SK-N-SH (cell line): ENCODE measurements at regions not wholly inside any gene's neighbourhood (a gene's known extent, or its start where the extent isn't known, plus 50 kb on each side); places are given as distances from the start of the nearest gene placed in this dataset.

Experiments
- EP300 ChIP-seq, 2 experiments: IDR thresholded peaks; 2 replicates each; pipeline versions ENCODE4 v1.4.0 to v1.6.1; 2012; ENCODE audit warnings: borderline replicate concordance in 1 of 2, low read depth in 1 of 2, low read length in 1 of 2
- TF ChIP-seq, protein P1 (sequence below): IDR thresholded peaks from 2 replicates; pipeline ENCODE4 v1.4.0; 2012; ENCODE audit warnings: low read depth, borderline replicate concordance
- TF ChIP-seq, protein P2 (sequence below): fragments of 200-600 bp; sonication (generic); IDR thresholded peaks from 2 replicates; pipeline ENCODE4 v1.6.1; 2017; ENCODE audit warnings: antibody characterized with exemption, mild to moderate bottlenecking, moderate library complexity

DNA sequence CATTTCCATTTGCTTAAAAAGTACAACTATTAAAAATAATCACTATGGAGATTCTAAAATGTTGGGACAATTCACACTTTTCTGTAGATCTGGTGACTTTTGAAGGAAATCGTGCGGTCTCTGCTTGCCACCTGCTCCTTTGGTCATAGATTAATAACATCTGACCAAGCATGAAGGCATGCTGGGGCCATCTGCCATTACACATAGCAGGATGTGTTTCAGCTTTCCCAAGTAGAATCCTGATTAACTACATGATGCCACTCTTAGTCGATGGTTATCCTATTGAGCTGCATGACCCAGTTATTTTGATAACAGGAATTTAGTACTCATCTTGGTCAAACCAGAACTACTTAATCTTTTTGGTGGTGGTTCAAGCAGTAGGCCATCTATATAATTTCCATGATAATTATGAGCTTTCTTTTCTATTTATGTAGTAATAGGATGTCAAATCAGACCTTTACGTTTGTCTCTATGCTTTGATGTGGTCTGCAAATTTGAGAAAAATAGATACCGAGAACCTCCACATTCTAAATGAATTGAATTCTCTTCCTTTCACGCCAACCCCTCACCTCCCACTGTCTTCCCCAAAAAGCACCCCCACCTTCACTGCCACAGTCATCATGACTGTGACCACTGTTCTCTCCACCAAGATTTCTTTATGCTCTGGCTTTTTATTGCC lies 158.1 kb downstream of the DIPK2A start:
- TF ChIP-seq, protein P1, sequence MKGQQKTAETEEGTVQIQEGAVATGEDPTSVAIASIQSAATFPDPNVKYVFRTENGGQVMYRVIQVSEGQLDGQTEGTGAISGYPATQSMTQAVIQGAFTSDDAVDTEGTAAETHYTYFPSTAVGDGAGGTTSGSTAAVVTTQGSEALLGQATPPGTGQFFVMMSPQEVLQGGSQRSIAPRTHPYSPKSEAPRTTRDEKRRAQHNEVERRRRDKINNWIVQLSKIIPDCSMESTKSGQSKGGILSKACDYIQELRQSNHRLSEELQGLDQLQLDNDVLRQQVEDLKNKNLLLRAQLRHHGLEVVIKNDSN = no peak
- TF ChIP-seq, protein P2, sequence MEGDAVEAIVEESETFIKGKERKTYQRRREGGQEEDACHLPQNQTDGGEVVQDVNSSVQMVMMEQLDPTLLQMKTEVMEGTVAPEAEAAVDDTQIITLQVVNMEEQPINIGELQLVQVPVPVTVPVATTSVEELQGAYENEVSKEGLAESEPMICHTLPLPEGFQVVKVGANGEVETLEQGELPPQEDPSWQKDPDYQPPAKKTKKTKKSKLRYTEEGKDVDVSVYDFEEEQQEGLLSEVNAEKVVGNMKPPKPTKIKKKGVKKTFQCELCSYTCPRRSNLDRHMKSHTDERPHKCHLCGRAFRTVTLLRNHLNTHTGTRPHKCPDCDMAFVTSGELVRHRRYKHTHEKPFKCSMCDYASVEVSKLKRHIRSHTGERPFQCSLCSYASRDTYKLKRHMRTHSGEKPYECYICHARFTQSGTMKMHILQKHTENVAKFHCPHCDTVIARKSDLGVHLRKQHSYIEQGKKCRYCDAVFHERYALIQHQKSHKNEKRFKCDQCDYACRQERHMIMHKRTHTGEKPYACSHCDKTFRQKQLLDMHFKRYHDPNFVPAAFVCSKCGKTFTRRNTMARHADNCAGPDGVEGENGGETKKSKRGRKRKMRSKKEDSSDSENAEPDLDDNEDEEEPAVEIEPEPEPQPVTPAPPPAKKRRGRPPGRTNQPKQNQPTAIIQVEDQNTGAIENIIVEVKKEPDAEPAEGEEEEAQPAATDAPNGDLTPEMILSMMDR = no peak
- TF ChIP-seq EP300 (IDR thresholded peaks at IDR 0.05; ENCODE audit: borderline replicate concordance in 1 of 2, low read depth in 1 of 2, low read length in 1 of 2) = no peak
